ENCODE measurements at regions not wholly inside any gene's neighbourhood (a gene's known extent, or its start where the extent isn't known, plus 50 kb on each side); places are given as distances from the start of the nearest gene placed in this dataset.
"Not testable (repeated sequence)": the region's sequence is repeated elsewhere in the genome, so short reads cannot be mapped to it uniquely, and the experiment has no call there.

DNA sequence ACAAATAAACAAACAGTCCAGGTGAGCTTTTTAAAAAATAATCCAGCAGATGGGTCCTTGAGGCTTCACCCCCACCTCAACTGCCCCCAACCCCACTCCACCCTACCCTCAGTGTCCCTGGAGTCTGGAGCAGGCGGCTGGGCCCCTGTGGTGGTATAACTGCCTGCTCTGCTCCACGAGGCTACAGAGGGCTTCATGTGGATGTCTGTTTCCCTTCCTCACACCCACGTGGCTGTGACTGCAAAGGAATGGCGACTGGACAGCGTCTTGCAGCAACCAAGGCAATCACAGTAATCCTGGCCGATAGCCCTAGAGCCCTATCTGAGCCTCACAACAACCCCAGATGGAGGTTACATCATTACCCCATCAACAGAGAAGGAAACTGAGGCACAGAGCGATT is 76.5 kb downstream of the SLC2A10 start:
- in situ Hi-C loops (cut with HindIII; ENCODE audit: low pct_ligation_motif_present, low sequenced_read_pairs) = no loop called here
- Histone ChIP-seq H3K36me3 (replicated peaks) (no peaks in the 10 kb centered on the region), H3K4me3 (ENCODE audit: low read depth, low read length) (no peak overlapping the region), H3K27me3 (replicated peaks) (no peaks in the 10 kb centered on the region), H3K27ac (no peak overlapping the region)
- TF ChIP-seq, protein P1, sequence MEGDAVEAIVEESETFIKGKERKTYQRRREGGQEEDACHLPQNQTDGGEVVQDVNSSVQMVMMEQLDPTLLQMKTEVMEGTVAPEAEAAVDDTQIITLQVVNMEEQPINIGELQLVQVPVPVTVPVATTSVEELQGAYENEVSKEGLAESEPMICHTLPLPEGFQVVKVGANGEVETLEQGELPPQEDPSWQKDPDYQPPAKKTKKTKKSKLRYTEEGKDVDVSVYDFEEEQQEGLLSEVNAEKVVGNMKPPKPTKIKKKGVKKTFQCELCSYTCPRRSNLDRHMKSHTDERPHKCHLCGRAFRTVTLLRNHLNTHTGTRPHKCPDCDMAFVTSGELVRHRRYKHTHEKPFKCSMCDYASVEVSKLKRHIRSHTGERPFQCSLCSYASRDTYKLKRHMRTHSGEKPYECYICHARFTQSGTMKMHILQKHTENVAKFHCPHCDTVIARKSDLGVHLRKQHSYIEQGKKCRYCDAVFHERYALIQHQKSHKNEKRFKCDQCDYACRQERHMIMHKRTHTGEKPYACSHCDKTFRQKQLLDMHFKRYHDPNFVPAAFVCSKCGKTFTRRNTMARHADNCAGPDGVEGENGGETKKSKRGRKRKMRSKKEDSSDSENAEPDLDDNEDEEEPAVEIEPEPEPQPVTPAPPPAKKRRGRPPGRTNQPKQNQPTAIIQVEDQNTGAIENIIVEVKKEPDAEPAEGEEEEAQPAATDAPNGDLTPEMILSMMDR (IDR thresholded peaks at IDR 0.05; ENCODE audit: low read depth, low read length, missing control alignments) = no peak
- no peak for DNase-seq

DNA sequence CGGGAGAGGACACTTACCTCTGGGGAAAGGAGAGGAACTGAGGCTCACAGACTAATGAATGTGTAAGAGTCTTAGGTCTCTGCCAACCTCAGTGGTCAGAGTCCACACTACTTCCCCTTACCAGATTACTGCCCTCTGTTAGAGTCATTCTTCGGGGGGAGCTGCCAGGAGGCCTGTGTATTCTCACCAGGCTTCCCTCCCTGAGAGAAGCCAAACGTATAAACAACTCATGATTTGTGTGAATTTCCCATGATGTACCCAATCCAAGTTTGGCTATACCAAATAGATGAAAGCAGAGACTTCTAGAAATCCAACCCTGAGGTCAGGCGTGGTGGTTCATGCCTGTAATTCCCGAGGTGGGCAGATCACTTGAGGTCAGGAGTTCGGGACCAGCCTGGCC is 77.1 kb downstream of the SLC2A10 start:
- H3K27me3 ChIP-seq (replicated peaks) = no peaks in the 10 kb centered on the region

DNA sequence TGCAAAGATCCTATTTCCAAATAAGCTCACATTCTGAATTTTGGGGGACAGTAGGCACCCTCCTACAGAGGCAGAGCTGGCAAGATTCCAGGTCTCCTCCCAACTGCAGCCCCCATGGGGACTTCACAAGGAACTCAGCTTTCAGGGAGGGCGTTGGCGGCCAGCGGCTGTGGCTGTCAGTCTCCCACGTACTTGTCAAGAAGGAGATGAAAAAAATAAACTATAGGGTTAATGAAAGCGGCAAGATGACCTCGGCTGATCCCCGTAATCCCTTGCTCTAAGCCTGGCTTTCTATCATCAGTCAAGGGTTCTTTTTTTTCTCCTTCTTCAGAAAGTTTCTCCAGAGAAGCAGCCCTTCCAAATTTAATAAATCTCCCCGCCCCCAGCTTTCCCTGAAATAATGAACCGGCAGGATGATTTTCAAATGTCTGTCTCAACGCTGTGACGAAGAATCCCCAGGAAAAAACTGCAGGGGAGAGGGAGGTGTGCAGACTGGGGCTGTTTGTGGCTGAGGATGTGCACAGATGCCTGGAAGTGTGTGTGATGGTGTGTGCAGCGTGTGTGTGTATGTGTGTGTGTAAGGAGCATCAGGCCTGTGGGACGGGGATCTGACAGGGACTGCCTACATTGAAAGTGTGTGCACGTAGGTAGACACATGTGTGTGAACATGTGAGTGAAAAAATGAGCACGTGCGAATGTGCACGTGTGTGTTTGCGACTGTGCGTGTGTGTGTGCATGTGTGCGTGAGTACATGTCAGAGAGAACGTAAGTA is 78.7 kb downstream of the SLC2A10 start:
- H3K36me3 ChIP-seq (replicated peaks) = no peaks in the 10 kb centered on the region
- in situ Hi-C loops (cut with HindIII; ENCODE audit: low pct_ligation_motif_present, low sequenced_read_pairs) = no loop called here
- DNase-seq = no peak
- TF ChIP-seq, protein P1 (IDR thresholded peaks at IDR 0.05; ENCODE audit: low read depth, low read length, missing control alignments) = no peak
- peaks cover 3% of the 10 kb centered on the region for H3K27me3 ChIP-seq (replicated peaks)
- no peak overlapping the region for H3K27ac ChIP-seq
- no peak overlapping the region for H3K4me3 ChIP-seq (ENCODE audit: low read depth, low read length)

More for the DNA sequence above, 77.1 kb downstream of the SLC2A10 start:
- Histone ChIP-seq H3K27ac (no peak overlapping the region), H3K36me3 (replicated peaks) (no peaks in the 10 kb centered on the region), H3K4me3 (ENCODE audit: low read depth, low read length) (no peak overlapping the region)
- in situ Hi-C loops (cut with HindIII; ENCODE audit: low pct_ligation_motif_present, low sequenced_read_pairs) = no loop called here
- TF ChIP-seq, protein P1 (IDR thresholded peaks at IDR 0.05; ENCODE audit: low read depth, low read length, missing control alignments) = no peak
- DNase-seq = no peak

DNA sequence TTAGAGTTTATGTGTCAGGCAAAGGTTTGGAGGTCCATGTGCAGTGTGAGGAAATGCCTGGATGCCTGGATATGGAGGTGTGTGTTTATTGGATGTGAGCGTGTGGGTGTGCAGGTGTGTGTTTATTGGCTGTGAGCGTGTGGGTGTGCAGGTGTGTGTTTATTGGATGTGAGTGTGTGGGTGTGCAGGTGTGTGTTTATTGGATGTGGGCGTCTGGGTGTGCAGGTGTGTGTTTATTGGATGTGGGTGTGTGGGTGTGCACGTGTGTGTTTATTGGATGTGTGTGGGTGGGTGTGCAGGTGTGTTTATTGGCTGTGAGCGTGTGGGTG is 79.3 kb downstream of the SLC2A10 start:
- H3K4me3 ChIP-seq (ENCODE audit: low read depth, low read length); H3K27ac ChIP-seq; H3K27me3 ChIP-seq (replicated peaks); DNase-seq; in situ Hi-C loops (cut with HindIII; ENCODE audit: low pct_ligation_motif_present, low sequenced_read_pairs); H3K36me3 ChIP-seq (replicated peaks): not testable (repeated sequence)

DNA sequence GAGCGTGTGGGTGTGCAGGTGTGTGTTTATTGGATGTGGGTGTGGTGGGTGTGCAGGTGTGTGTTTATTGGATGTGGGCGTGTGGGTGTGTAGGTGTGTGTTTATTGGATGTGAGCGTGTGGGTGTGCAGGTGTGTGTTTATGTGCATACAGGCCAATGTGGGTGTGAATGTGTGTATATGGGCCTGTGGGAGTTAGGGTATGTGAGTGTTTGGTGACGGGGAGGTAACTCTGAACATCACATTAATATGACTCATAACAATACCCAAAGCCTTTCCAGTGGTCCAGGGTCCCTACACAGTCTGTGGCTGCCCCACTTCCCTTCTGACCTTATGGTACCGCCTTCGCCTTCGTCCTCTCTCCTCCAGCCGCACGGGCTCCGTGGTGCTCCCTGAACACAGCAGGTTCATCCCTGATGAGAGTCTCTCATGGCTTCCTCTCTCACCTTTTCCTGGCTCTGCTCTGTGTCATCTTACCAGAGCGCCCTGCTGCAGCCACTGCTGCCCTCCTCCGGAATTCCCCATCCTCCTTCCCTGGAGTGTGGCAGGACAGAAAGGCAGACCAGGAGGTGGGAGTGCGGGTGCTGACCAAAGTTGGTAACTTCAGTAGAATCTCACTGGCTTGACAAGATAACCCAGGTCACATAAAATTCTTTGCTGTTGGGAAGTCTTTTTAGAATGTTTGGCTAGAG is 80.0 kb downstream of the SLC2A10 start:
- Histone ChIP-seq H3K36me3 (replicated peaks) (no peaks in the 10 kb centered on the region), H3K27ac (no peak overlapping the region), H3K27me3 (replicated peaks) (peaks cover 6% of the 10 kb centered on the region), H3K4me3 (ENCODE audit: low read depth, low read length) (no peak overlapping the region)
- in situ Hi-C loops (cut with HindIII; ENCODE audit: low pct_ligation_motif_present, low sequenced_read_pairs) = no loop called here
- TF ChIP-seq, protein P1 (IDR thresholded peaks at IDR 0.05; ENCODE audit: low read depth, low read length, missing control alignments) = no peak
- no peak for DNase-seq

DNA sequence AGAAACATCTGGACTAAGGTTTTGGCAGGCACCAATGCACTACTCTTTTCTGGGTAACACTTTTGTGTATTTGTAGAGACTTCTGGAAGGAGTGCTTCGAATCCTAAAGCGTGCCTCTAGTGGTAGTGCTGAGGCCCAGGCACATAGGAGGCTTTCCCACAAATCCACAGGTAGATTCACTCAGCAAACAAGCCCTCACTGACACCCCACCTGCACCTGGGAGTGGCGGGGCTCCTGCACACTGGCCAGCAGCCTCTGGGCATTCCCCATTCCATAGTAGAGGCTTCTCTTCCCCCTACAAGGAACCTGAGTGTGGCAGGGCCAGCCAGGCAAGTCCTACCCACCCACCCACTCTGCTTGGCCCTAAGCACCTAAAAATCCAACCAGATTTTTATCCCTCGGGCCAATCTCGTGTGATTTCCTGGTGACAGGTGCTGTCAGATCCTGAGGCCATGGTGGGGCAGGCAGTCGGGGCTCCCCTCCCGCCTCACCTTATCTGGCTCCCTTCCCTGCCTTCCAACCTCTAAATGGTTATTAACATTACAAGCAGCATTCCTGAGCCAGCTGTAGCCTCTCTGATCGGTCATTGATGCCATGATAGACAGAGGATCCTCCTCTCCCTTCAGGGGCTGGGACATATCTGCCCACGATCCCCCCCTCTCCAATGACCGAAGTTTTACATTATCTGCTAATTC is 82.4 kb downstream of the SLC2A10 start:
- Histone ChIP-seq H3K27ac (no peak overlapping the region), H3K36me3 (replicated peaks) (no peaks in the 10 kb centered on the region), H3K27me3 (replicated peaks) (peaks cover 6% of the 10 kb centered on the region), H3K4me3 (ENCODE audit: low read depth, low read length) (no peak overlapping the region)
- in situ Hi-C loops (cut with HindIII; ENCODE audit: low pct_ligation_motif_present, low sequenced_read_pairs) = no loop called here
- DNase-seq = no peak
- TF ChIP-seq, protein P1 (IDR thresholded peaks at IDR 0.05; ENCODE audit: low read depth, low read length, missing control alignments) = no peak
